ENCODE measurements at regions not wholly inside any gene's neighbourhood (a gene's known extent, or its start where the extent isn't known, plus 50 kb on each side); places are given as distances from the start of the nearest gene placed in this dataset.

DNA sequence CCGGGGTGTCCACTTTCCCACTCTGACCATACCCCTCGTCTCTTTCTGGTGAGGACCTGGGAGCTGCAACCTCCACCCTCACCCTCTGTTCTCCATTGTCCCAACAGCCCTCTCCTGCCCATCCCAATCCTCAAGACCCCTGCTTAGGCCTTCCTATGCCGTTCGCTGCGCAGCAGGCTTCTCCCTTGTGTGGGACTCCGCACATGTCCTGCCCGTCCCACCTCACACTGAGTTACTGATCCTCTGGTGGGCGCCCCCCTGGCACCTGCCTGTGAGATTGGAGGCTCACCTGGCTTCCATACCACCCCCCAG lies 119.5 kb upstream of the SNTG2 start:
- no peak for DNase-seq (ENCODE audit: low read depth in 1 of 2, low spot score in 1 of 2)

GRCh38 chr2:830419-831224 lies 120.0 kb upstream of the SNTG2 start:
- TF ChIP-seq JUND (IDR thresholded peaks at IDR 0.05; ENCODE audit: low read depth) = no peak
- DNase-seq (ENCODE audit: low read depth in 1 of 2, low spot score in 1 of 2) = no peak
- in situ Hi-C loops (cut with HindIII; ENCODE audit: low pct_unique_long_range_greater_than_20kb, low sequenced_read_pairs) = no loop called here

More for the DNA sequence above, 119.5 kb upstream of the SNTG2 start:
- in situ Hi-C loops (cut with HindIII; ENCODE audit: low pct_unique_long_range_greater_than_20kb, low sequenced_read_pairs) = no loop called here
- no peak for TF ChIP-seq JUND (IDR thresholded peaks at IDR 0.05; ENCODE audit: low read depth)

- in situ Hi-C loops (cut with HindIII; ENCODE audit: low pct_unique_long_range_greater_than_20kb, low sequenced_read_pairs) = no loop called here
- TF ChIP-seq JUND (IDR thresholded peaks at IDR 0.05; ENCODE audit: low read depth) = no peak
- DNase-seq (ENCODE audit: low read depth in 1 of 2, low spot score in 1 of 2) = peak in 1 of 2 experiments; percentile 6
These were observed 121.6 kb upstream of the SNTG2 start for GRCh38 chr2:829047-829446.

GRCh38 chr2:824954-825353 lies 125.7 kb upstream of the SNTG2 start:
- no peak for TF ChIP-seq JUND (IDR thresholded peaks at IDR 0.05; ENCODE audit: low read depth)
- no peak for DNase-seq (ENCODE audit: low read depth in 1 of 2, low spot score in 1 of 2)
- in situ Hi-C loops (cut with HindIII; ENCODE audit: low pct_unique_long_range_greater_than_20kb, low sequenced_read_pairs) = no loop called here

DNA sequence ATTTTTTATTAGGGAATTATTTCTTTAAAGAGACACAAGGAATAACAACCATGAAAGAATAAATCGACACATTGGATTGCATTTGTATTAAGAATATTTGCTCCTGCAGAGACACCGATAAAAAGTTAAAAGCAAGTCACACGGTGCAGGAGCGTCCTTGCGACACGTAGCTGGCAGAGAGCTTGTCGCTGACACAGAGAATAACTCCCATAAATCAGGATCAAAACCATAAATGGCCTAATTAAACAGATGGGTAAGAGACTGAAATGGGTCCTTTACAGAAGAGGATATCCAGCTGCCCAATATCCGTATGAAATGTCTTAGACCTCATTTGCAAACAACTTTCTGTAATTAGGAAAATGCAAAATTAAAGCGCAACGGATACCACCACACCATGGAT lies 126.1 kb upstream of the SNTG2 start:
- in situ Hi-C loops (cut with HindIII; ENCODE audit: low pct_unique_long_range_greater_than_20kb, low sequenced_read_pairs) = no loop called here
- no peak for TF ChIP-seq JUND (IDR thresholded peaks at IDR 0.05; ENCODE audit: low read depth)
- no peak for DNase-seq (ENCODE audit: low read depth in 1 of 2, low spot score in 1 of 2)

GRCh38 chr2:821546-821945 lies 129.1 kb upstream of the SNTG2 start:
- no peak for TF ChIP-seq JUND (IDR thresholded peaks at IDR 0.05; ENCODE audit: low read depth)
- in situ Hi-C loops (cut with HindIII; ENCODE audit: low pct_unique_long_range_greater_than_20kb, low sequenced_read_pairs) = no loop called here
- DNase-seq (ENCODE audit: low read depth in 1 of 2, low spot score in 1 of 2) = no peak

DNA sequence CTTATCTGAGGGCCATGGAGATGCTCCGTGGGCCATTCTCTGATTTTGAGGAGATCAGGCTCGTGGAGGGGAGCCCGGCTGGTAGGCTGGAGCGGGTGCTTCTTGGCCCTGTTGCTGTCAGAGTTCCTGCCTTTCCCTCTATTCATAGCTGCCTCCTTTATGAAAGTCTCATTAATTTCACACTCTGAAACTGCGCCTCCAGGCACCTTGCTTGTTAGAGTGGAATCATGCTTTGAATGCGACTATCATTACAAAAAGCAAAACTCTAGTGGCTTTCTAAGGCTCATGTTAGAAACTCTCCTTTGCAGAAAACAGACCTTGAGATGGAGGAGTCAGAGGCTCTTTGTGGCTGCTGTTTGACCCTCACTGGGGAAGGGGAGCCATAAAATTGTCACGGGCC lies 131.0 kb upstream of the SNTG2 start:
- no peak for DNase-seq (ENCODE audit: low read depth in 1 of 2, low spot score in 1 of 2)
- no peak for TF ChIP-seq JUND (IDR thresholded peaks at IDR 0.05; ENCODE audit: low read depth)
- in situ Hi-C loops (cut with HindIII; ENCODE audit: low pct_unique_long_range_greater_than_20kb, low sequenced_read_pairs) = no loop called here

- no peak for DNase-seq (ENCODE audit: low read depth in 1 of 2, low spot score in 1 of 2)
- in situ Hi-C loops (cut with HindIII; ENCODE audit: low pct_unique_long_range_greater_than_20kb, low sequenced_read_pairs) = no loop called here
- no peak for TF ChIP-seq JUND (IDR thresholded peaks at IDR 0.05; ENCODE audit: low read depth)
These were observed 131.5 kb upstream of the SNTG2 start for GRCh38 chr2:819121-819520.

DNA sequence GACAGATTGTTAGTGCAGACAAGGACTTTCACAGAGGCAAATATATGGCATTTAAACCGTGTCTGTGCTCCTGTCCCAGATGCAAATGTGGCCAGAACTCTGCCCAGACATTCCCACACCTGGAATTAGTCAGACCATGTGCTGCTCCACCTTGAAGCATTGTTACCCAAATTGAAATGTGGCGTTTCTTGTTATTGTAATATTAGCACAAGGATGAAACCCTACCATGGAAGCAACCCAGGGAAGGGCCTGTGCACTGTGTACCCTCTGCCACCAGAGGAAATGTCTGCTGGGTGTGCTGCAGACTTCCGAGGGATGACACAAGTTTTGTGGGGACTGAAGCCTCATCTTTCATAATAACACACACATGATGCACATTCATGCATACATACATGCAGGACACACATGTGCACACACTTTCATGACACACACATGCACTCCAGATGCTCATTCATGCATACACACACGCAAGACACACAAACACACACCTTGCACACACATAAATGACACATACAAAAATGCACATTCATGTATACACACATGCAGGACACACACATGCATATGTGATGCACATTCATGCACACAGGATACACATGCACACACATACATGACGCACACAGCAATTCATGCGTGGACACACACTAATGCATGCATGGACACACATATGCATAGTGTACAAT lies 133.2 kb upstream of the SNTG2 start:
- in situ Hi-C loops (cut with HindIII; ENCODE audit: low pct_unique_long_range_greater_than_20kb, low sequenced_read_pairs) = no loop called here
- TF ChIP-seq JUND (IDR thresholded peaks at IDR 0.05; ENCODE audit: low read depth) = no peak
- no peak for DNase-seq (ENCODE audit: low read depth in 1 of 2, low spot score in 1 of 2)

DNA sequence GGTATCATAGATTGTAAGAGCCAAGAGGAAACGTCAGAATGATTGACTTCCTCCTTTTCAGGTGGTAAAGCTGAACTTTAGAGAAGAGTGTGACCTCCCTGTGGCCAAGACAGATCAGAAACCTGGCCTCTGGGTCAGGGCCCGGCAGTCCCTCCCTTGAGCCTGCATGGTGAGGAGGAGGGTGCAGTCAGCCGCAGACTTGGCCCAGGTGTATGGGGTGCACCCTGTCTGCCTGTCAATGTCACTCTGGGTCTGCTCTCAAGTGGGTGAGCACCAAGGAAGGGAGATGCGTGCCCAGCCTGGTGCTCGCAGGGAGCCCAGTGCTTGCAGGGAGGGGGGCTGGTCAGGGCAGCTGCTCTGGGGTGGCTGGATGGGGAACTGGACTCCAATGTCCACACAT lies 134.4 kb upstream of the SNTG2 start:
- DNase-seq (ENCODE audit: low read depth in 1 of 2, low spot score in 1 of 2) = no peak
- TF ChIP-seq JUND (IDR thresholded peaks at IDR 0.05; ENCODE audit: low read depth) = no peak
- in situ Hi-C loops (cut with HindIII; ENCODE audit: low pct_unique_long_range_greater_than_20kb, low sequenced_read_pairs) = no loop called here

DNA sequence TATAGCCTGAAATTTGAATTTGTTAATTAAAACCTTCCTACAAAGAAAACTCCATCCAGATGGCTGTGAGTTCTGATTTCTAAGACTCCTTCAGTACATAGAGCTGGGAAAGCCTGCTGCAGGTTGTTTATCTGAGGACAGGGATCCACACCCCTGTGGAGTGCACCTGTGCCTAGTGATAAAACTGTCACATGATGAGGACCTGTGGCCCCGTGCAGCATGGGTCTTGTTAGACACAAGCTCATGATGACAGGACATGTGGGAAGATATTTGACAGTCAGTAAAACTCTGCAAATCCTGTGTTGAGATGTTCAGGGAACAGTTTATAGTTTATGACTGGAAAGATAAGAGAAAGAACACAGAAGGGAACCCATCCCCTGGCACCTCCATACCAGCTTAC lies 133.2 kb upstream of the TMEM18 start:
- no peak for DNase-seq (ENCODE audit: low read depth in 1 of 2, low spot score in 1 of 2)
- no peak for TF ChIP-seq JUND (IDR thresholded peaks at IDR 0.05; ENCODE audit: low read depth)
- in situ Hi-C loops (cut with HindIII; ENCODE audit: low pct_unique_long_range_greater_than_20kb, low sequenced_read_pairs) = no loop called here

DNA sequence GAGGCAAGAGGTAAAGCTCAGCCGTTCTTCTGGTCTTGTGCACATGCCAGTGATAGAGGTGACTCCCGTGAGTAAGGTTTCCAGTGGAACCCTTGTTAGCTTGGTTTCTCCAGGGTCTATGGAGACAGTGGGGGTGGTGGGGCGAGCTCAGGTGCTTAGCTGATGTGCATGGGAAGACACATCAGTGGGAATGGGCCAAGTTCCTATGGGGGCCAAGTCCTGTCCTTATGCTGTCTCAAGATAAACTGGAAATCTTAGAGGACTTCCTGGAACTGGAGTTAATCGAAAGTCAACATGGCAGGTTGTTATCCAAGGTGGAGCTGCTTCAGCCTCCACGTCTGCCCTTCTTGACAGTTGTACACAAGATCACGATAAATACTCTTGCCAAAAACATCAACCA lies 130.1 kb upstream of the TMEM18 start:
- in situ Hi-C loops (cut with HindIII; ENCODE audit: low pct_unique_long_range_greater_than_20kb, low sequenced_read_pairs) = no loop called here
- TF ChIP-seq JUND (IDR thresholded peaks at IDR 0.05; ENCODE audit: low read depth) = no peak
- DNase-seq (ENCODE audit: low read depth in 1 of 2, low spot score in 1 of 2) = no peak

- no peak for DNase-seq (ENCODE audit: low read depth in 1 of 2, low spot score in 1 of 2)
- no peak for TF ChIP-seq JUND (IDR thresholded peaks at IDR 0.05; ENCODE audit: low read depth)
- in situ Hi-C loops (cut with HindIII; ENCODE audit: low pct_unique_long_range_greater_than_20kb, low sequenced_read_pairs) = no loop called here
These were observed 128.5 kb upstream of the TMEM18 start for GRCh38 chr2:805664-806063.

GRCh38 chr2:797993-798392 lies 120.8 kb upstream of the TMEM18 start:
- TF ChIP-seq JUND (IDR thresholded peaks at IDR 0.05; ENCODE audit: low read depth) = no peak
- no peak for DNase-seq (ENCODE audit: low read depth in 1 of 2, low spot score in 1 of 2)
- in situ Hi-C loops (cut with HindIII; ENCODE audit: low pct_unique_long_range_greater_than_20kb, low sequenced_read_pairs) = no loop called here

Measured in T47D (cell line).